Activated T-helper 17 cell treated with anti-CD3 and anti-CD28 coated beads, Interleukin-2, amount 50 U/mL, for 72 hours (primary cell): ENCODE measurements at regions not wholly inside any gene's neighbourhood (a gene's known extent, or its start where the extent isn't known, plus 50 kb on each side); places are given as distances from the start of the nearest gene placed in this dataset.
A peak's percentile ranks its signal among the peaks of the same experiment; 100 is the strongest.
"Not testable (repeated sequence)": the region's sequence is repeated elsewhere in the genome, so short reads cannot be mapped to it uniquely, and the experiment has no call there.

Experiments
- ATAC-seq: fragments of 150-1000 bp; cut with Tn5 transposase; replicated peaks from 2 replicates; pipeline ENCODE4 v1.10.0; 2021; ENCODE audit warnings: mild to moderate bottlenecking, moderate library complexity
- H3K27ac Mint-ChIP-seq: one replicate; pipeline ENCODE4 v1.8.0; 2022; ENCODE audit warnings: mixed read lengths
- H3K27me3 Mint-ChIP-seq: one replicate; pipeline ENCODE4 v1.8.0; 2022; ENCODE audit warnings: mixed read lengths
- H3K36me3 Mint-ChIP-seq: one replicate; pipeline ENCODE4 v1.8.0; 2022; ENCODE audit warnings: low read depth, mild to moderate bottlenecking, mixed read lengths
- H3K4me1 Mint-ChIP-seq: one replicate; pipeline ENCODE4 v1.8.0; 2022; ENCODE audit warnings: mixed read lengths
- H3K4me3 Mint-ChIP-seq: one replicate; pipeline ENCODE4 v1.8.0; 2022; ENCODE audit warnings: mild to moderate bottlenecking, mixed read lengths
- H3K9me3 Mint-ChIP-seq: one replicate; pipeline ENCODE4 v1.8.0; 2022; ENCODE audit warnings: mixed read lengths

GRCh38 chr4:67292636-67293035 is 252.7 kb downstream of the CENPC start:
- no peak overlapping the region for H3K27ac Mint-ChIP-seq
- no peaks in the 10 kb centered on the region for H3K36me3 Mint-ChIP-seq
- ATAC-seq = no peak
- H3K27me3 Mint-ChIP-seq = no peaks in the 10 kb centered on the region
- no peaks in the 10 kb centered on the region for H3K4me1 Mint-ChIP-seq
- no peak overlapping the region for H3K4me3 Mint-ChIP-seq
- no peaks in the 10 kb centered on the region for H3K9me3 Mint-ChIP-seq

- Mint-ChIP-seq H3K4me3 (no peak overlapping the region), H3K36me3 (no peaks in the 10 kb centered on the region), H3K9me3 (no peaks in the 10 kb centered on the region), H3K27ac (no peak overlapping the region), H3K27me3 (no peaks in the 10 kb centered on the region), H3K4me1 (no peaks in the 10 kb centered on the region)
- no peak for ATAC-seq
Measured at GRCh38 chr4:67292045-67292444, 253.3 kb downstream of the CENPC start.

GRCh38 chr4:67291644-67292043 is 253.7 kb downstream of the CENPC start:
- Mint-ChIP-seq H3K27me3 (no peaks in the 10 kb centered on the region), H3K9me3 (no peaks in the 10 kb centered on the region), H3K4me1 (no peaks in the 10 kb centered on the region), H3K36me3 (no peaks in the 10 kb centered on the region), H3K27ac (no peak overlapping the region), H3K4me3 (no peak overlapping the region)
- ATAC-seq = no peak

GRCh38 chr4:67288964-67289363 is 256.3 kb downstream of the CENPC start:
- ATAC-seq = peak; percentile 28
- no peaks in the 10 kb centered on the region for H3K9me3 Mint-ChIP-seq
- H3K36me3 Mint-ChIP-seq = no peaks in the 10 kb centered on the region
- H3K4me1 Mint-ChIP-seq = no peaks in the 10 kb centered on the region
- H3K27me3 Mint-ChIP-seq = no peaks in the 10 kb centered on the region
- no peak overlapping the region for H3K4me3 Mint-ChIP-seq
- H3K27ac Mint-ChIP-seq = no peak overlapping the region

GRCh38 chr4:67286724-67287123 is 258.6 kb downstream of the CENPC start:
- Mint-ChIP-seq H3K9me3 (no peaks in the 10 kb centered on the region), H3K27ac (no peak overlapping the region), H3K36me3 (no peaks in the 10 kb centered on the region), H3K4me1 (no peaks in the 10 kb centered on the region), H3K27me3 (no peaks in the 10 kb centered on the region), H3K4me3 (no peak overlapping the region)
- ATAC-seq = no peak

- Mint-ChIP-seq H3K4me1 (no peaks in the 10 kb centered on the region), H3K9me3 (no peaks in the 10 kb centered on the region), H3K4me3 (no peak overlapping the region), H3K36me3 (no peaks in the 10 kb centered on the region), H3K27ac (no peak overlapping the region), H3K27me3 (no peaks in the 10 kb centered on the region)
- no peak for ATAC-seq
Measured at GRCh38 chr4:67282749-67283148, 262.6 kb downstream of the CENPC start.

GRCh38 chr4:67275179-67275750 is 270.0 kb downstream of the CENPC start:
- peaks cover 3% of the 10 kb centered on the region for H3K27me3 Mint-ChIP-seq
- ATAC-seq = no peak
- H3K9me3 Mint-ChIP-seq = peaks cover 4% of the 10 kb centered on the region
- H3K27ac Mint-ChIP-seq = no peak overlapping the region
- no peaks in the 10 kb centered on the region for H3K4me1 Mint-ChIP-seq
- no peaks in the 10 kb centered on the region for H3K36me3 Mint-ChIP-seq
- no peak overlapping the region for H3K4me3 Mint-ChIP-seq

GRCh38 chr4:67274671-67275070 is 270.6 kb downstream of the CENPC start:
- not testable (repeated sequence) for H3K9me3 Mint-ChIP-seq, H3K4me1 Mint-ChIP-seq, H3K36me3 Mint-ChIP-seq, ATAC-seq, H3K4me3 Mint-ChIP-seq, H3K27me3 Mint-ChIP-seq, H3K27ac Mint-ChIP-seq

GRCh38 chr4:67273666-67274065 is 271.6 kb downstream of the CENPC start:
- no peak for ATAC-seq
- Mint-ChIP-seq H3K27me3 (peaks cover 3% of the 10 kb centered on the region), H3K9me3 (peaks cover 4% of the 10 kb centered on the region), H3K27ac (no peak overlapping the region), H3K4me1 (no peaks in the 10 kb centered on the region), H3K36me3 (no peaks in the 10 kb centered on the region), H3K4me3 (no peak overlapping the region)

- Mint-ChIP-seq H3K4me1 (no peaks in the 10 kb centered on the region), H3K36me3 (no peaks in the 10 kb centered on the region), H3K9me3 (no peaks in the 10 kb centered on the region), H3K27me3 (no peaks in the 10 kb centered on the region), H3K27ac (no peak overlapping the region), H3K4me3 (no peak overlapping the region)
- no peak for ATAC-seq
Measured at GRCh38 chr4:67261971-67262370, 283.3 kb downstream of the CENPC start.

- Mint-ChIP-seq H3K36me3 (no peaks in the 10 kb centered on the region), H3K4me3 (no peak overlapping the region), H3K4me1 (no peaks in the 10 kb centered on the region), H3K9me3 (no peaks in the 10 kb centered on the region), H3K27ac (no peak overlapping the region), H3K27me3 (no peaks in the 10 kb centered on the region)
- ATAC-seq = no peak
Measured at GRCh38 chr4:67256388-67257043, 288.8 kb downstream of the CENPC start.

GRCh38 chr4:67250131-67250896 is 295.0 kb downstream of the CENPC start:
- Mint-ChIP-seq H3K4me3 (no peak overlapping the region), H3K27me3 (no peaks in the 10 kb centered on the region), H3K36me3 (no peaks in the 10 kb centered on the region)

GRCh38 chr4:67236788-67237187 is 308.5 kb downstream of the CENPC start:
- H3K4me3 Mint-ChIP-seq = no peak overlapping the region
- no peaks in the 10 kb centered on the region for H3K27me3 Mint-ChIP-seq
- H3K4me1 Mint-ChIP-seq = no peaks in the 10 kb centered on the region
- H3K27ac Mint-ChIP-seq = no peak overlapping the region
- no peak for ATAC-seq
- H3K36me3 Mint-ChIP-seq = no peaks in the 10 kb centered on the region
- H3K9me3 Mint-ChIP-seq = no peaks in the 10 kb centered on the region

More at GRCh38 chr4:67250131-67250896, 295.0 kb downstream of the CENPC start:
- Mint-ChIP-seq H3K9me3 (no peaks in the 10 kb centered on the region), H3K4me1 (no peaks in the 10 kb centered on the region), H3K27ac (no peak overlapping the region)
- peak; percentile 68 for ATAC-seq

GRCh38 chr4:67236318-67236717 is 309.0 kb downstream of the CENPC start:
- Mint-ChIP-seq H3K4me3 (no peak overlapping the region), H3K4me1 (no peaks in the 10 kb centered on the region), H3K36me3 (no peaks in the 10 kb centered on the region), H3K9me3 (no peaks in the 10 kb centered on the region), H3K27ac (no peak overlapping the region), H3K27me3 (no peaks in the 10 kb centered on the region)
- no peak for ATAC-seq

- H3K27me3 Mint-ChIP-seq = no peaks in the 10 kb centered on the region
- no peak for ATAC-seq
- H3K4me1 Mint-ChIP-seq = no peaks in the 10 kb centered on the region
- no peaks in the 10 kb centered on the region for H3K36me3 Mint-ChIP-seq
- H3K27ac Mint-ChIP-seq = no peak overlapping the region
- no peak overlapping the region for H3K4me3 Mint-ChIP-seq
- H3K9me3 Mint-ChIP-seq = no peaks in the 10 kb centered on the region
Measured at GRCh38 chr4:67234296-67234695, 311.0 kb downstream of the CENPC start.
